IMR-90 (cell line): ENCODE measurements at regions not wholly inside any gene's neighbourhood (a gene's known extent, or its start where the extent isn't known, plus 50 kb on each side); places are given as distances from the start of the nearest gene placed in this dataset.

Experiments
- ATAC-seq: fragments of 200-7000 bp; cut with Tn5 transposase; 2 replicates; pipeline ENCODE4 v1.9.1; 2020; ENCODE audit warnings: low read depth, mild to moderate bottlenecking, moderate library complexity
- BruUV-seq: library from RNA; stranded (reverse); fragments of 400-500 nt; replicated peaks from 2 replicates; lab custom pipeline; 2021; lab: Mats Ljungman, UMichigan
- CTCF ChIA-PET: fragments of 300-600 bp; formaldehyde crosslinking; extraction: SDS; loops from one replicate; lab custom pipeline; 2021; ENCODE audit warnings: antibody characterized with exemption; lab: Yijun Ruan, JAX
- POLR2A ChIA-PET: fragments of 300-600 bp; sonication (Branson Sonifier 250); formaldehyde crosslinking; loops from one replicate; lab custom pipeline; 2022; ENCODE audit warnings: antibody characterized with exemption; ENCODE audit not compliant: unreplicated experiment; lab: Charles Lee
- DNase-seq: peaks from one replicate; pipeline ENCODE4 v3.0.0; 2013
- H2AFZ ChIP-seq: replicated peaks from 2 replicates; pipeline ENCODE3; 2013; ENCODE audit warnings: low read length, mild to moderate bottlenecking; ENCODE audit not compliant: poor library complexity
- H2AK5ac ChIP-seq: 2 replicates; pipeline ENCODE4 v1.6.1; 2013; ENCODE audit warnings: low read depth, low read length, inconsistent platforms
- H2AK9ac ChIP-seq: replicated peaks from 2 replicates; pipeline ENCODE3; 2013; ENCODE audit warnings: mild to moderate bottlenecking, low read depth, low read length, moderate library complexity; ENCODE audit not compliant: poor library complexity
- H2BK120ac ChIP-seq: 2 replicates; pipeline ENCODE4 v1.6.1; 2013; ENCODE audit warnings: low read depth, low read length, inconsistent platforms
- H2BK15ac ChIP-seq: 3 replicates; pipeline ENCODE4 v1.6.1; 2013; ENCODE audit warnings: low read depth, low read length, inconsistent platforms
- H2BK20ac ChIP-seq: 2 replicates; pipeline ENCODE4 v1.6.1; 2013; ENCODE audit warnings: low read depth, mild to moderate bottlenecking, inconsistent platforms, low read length, moderate library complexity
- H2BK5ac ChIP-seq: 2 replicates; pipeline ENCODE4 v1.6.1; 2013; ENCODE audit warnings: mild to moderate bottlenecking, low read depth, low read length, inconsistent platforms; ENCODE audit not compliant: poor library complexity, severe bottlenecking
- H3K14ac ChIP-seq: replicated peaks from 2 replicates; pipeline ENCODE4 v1.6.1; 2013; ENCODE audit warnings: low read depth, low read length, inconsistent platforms
- H3K18ac ChIP-seq: 2 replicates; pipeline ENCODE4 v1.6.1; 2013; ENCODE audit warnings: low read depth, low read length, control low read depth
- H3K23ac ChIP-seq: 2 replicates; pipeline ENCODE4 v1.6.1; 2013; ENCODE audit warnings: low read depth, low read length, inconsistent platforms
- H3K27ac ChIP-seq: 2 replicates; pipeline ENCODE4 v1.5.1; 2013; ENCODE audit warnings: mild to moderate bottlenecking, control low read depth, low read length; ENCODE audit not compliant: insufficient read depth
- H3K27me3 ChIP-seq: 2 replicates; pipeline ENCODE4 v1.6.1; 2013; ENCODE audit warnings: low read length; ENCODE audit not compliant: control insufficient read depth, insufficient read depth
- H3K36me3 ChIP-seq: 2 replicates; pipeline ENCODE4 v1.6.1; 2013; ENCODE audit warnings: low read length, mixed read lengths; ENCODE audit not compliant: control insufficient read depth, insufficient read depth
- H3K4ac ChIP-seq: 2 replicates; pipeline ENCODE4 v1.6.1; 2013; ENCODE audit warnings: low read depth, low read length, inconsistent platforms
- H3K4me1 ChIP-seq: 2 replicates; pipeline ENCODE4 v1.6.1; 2013; ENCODE audit warnings: low read length, mixed read lengths; ENCODE audit not compliant: control insufficient read depth, insufficient read depth
- H3K4me2 ChIP-seq: 2 replicates; pipeline ENCODE4 v1.6.1; 2013; ENCODE audit warnings: low read depth, mild to moderate bottlenecking, control low read depth, low read length, moderate library complexity
- H3K4me3 ChIP-seq: 2 replicates; pipeline ENCODE4 v1.5.1; 2013; ENCODE audit warnings: low read depth, mild to moderate bottlenecking, control low read depth, low read length, moderate library complexity; ENCODE audit not compliant: insufficient read depth
- H3K56ac ChIP-seq: 2 replicates; pipeline ENCODE4 v1.6.1; 2013; ENCODE audit warnings: low read length, inconsistent platforms; ENCODE audit not compliant: insufficient read depth; ENCODE audit errors: extremely low read depth
- H3K79me1 ChIP-seq, 2 experiments: 2 replicates each; pipeline ENCODE4 v1.6.1; 2013; ENCODE audit warnings: low read length in 2 of 2, inconsistent platforms in 1 of 2, low read depth in 1 of 2
- H3K9ac ChIP-seq: 2 replicates; pipeline ENCODE4 v1.6.1; 2013; ENCODE audit warnings: low read depth, low read length, control low read depth
- H3K9me1 ChIP-seq: 2 replicates; pipeline ENCODE4 v1.6.1; 2013; ENCODE audit warnings: low read length, inconsistent platforms; ENCODE audit not compliant: insufficient read depth
- H3K9me3 ChIP-seq: 2 replicates; pipeline ENCODE4 v1.6.1; 2013; ENCODE audit warnings: low read length; ENCODE audit not compliant: control insufficient read depth, insufficient read depth
- H4K20me1 ChIP-seq: 2 replicates; pipeline ENCODE4 v1.6.1; 2013; ENCODE audit warnings: low read length, inconsistent platforms; ENCODE audit not compliant: insufficient read depth
- H4K5ac ChIP-seq: 2 replicates; pipeline ENCODE4 v1.6.1; 2013; ENCODE audit warnings: mild to moderate bottlenecking, low read depth, low read length, control low read depth
- H4K8ac ChIP-seq, 2 experiments: 2 replicates each; pipeline ENCODE4 v1.6.1; 2013; ENCODE audit warnings: low read depth in 2 of 2, low read length in 2 of 2, control low read depth in 1 of 2, inconsistent platforms in 1 of 2
- H4K91ac ChIP-seq: 2 replicates; pipeline ENCODE4 v1.6.1; 2013; ENCODE audit warnings: low read depth, low read length, inconsistent platforms; ENCODE audit not compliant: insufficient read depth
- BHLHE40 ChIP-seq: fragments of 150-350 bp; IDR thresholded peaks from 2 replicates; pipeline ENCODE4 v1.6.1; 2016; ENCODE audit warnings: mild to moderate bottlenecking, low read depth, low read length
- CEBPB ChIP-seq: IDR thresholded peaks from 2 replicates; pipeline ENCODE4 v1.6.1; 2012; ENCODE audit warnings: low read depth, low read length, improper control_type of control experiment
- ELK1 ChIP-seq: fragments of 150-350 bp; IDR thresholded peaks from 2 replicates; pipeline ENCODE4 v1.6.1; 2016; ENCODE audit warnings: low read depth, mild to moderate bottlenecking, low read length, moderate library complexity, borderline replicate concordance
- MXI1 ChIP-seq: IDR thresholded peaks from 2 replicates; pipeline ENCODE4 v1.6.1; 2012; ENCODE audit warnings: low read depth, mild to moderate bottlenecking, low read length, moderate library complexity, borderline replicate concordance
- RAD21 ChIP-seq: IDR thresholded peaks from 2 replicates; pipeline ENCODE4 v1.6.1; 2012; ENCODE audit warnings: low read length, improper control_type of control experiment
- SMC3 ChIP-seq: fragments of 150-350 bp; IDR thresholded peaks from 2 replicates; pipeline ENCODE4 v1.6.1; 2016; ENCODE audit warnings: low read depth, mild to moderate bottlenecking, antibody characterized with exemption, low read length, moderate library complexity
- WGBS, 2 experiments: methylation state at CpG; one replicate each; pipeline versions ENCODE4 v1.1.5 to v1.1.7; 2013; ENCODE audit warnings: missing lambda C conversion rate in 2 of 2; ENCODE audit not compliant: insufficient read length in 1 of 2; ENCODE audit errors: extremely low coverage in 2 of 2; 5-methylcytosine and 5-hydroxymethylcytosine counted together
- dilution Hi-C: fragments of 300-500 bp; cut with HindIII; formaldehyde crosslinking; loops from one replicate; pipeline ENCODE4 v1.14.3; 2018; ENCODE audit warnings: low sequenced_read_pairs; ENCODE audit not compliant: unreplicated experiment
- in situ Hi-C: fragments of 300-500 bp; cut with MboI; formaldehyde crosslinking; loops from 3 replicates; pipeline ENCODE4 v1.14.3; 2019; ENCODE audit warnings: low sequenced_read_pairs, inconsistent platforms, mixed read lengths
- intact Hi-C: fragments of 100-400 bp; cut with micrococcal nuclease; formaldehyde crosslinking; loops from 2 replicates; pipeline ENCODE4 v1.10.0; 2022

DNA sequence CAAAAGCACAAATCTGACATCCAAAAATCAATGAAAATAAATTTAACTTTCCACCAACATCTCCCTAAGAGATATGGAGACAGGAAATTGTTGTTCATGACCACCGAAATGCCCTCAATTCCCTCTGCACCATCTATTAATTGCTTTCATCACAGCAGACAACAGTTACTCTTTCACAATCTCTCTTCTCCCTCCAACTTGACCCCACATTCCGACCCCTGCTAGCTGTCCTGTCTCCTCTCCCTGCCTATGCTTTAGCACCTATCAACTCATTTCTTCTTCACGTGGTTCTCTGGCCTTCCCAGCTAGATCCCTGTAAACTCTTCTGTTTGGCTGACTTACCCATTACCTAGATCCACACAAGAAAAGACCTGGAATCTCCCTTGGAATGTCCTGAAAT, 173.9 kb upstream of the ADAMTS9 start:
- in situ Hi-C loops (no loop called here), intact Hi-C loops (no loop called here), dilution Hi-C loops (no loop called here)
- no peak overlapping the region for H4K8ac ChIP-seq
- ChIA-PET POLR2A (no interaction called here), CTCF (no interaction called here)
- DNase-seq (no peak), ATAC-seq (no peak)
- H3K14ac ChIP-seq = no peak overlapping the region
- WGBS, 2 experiments = 48% methylated on average over 3 of the region's 3 CpGs; no CpG with 5 or more reads in 1 of the 2 experiments
- no peak overlapping the region for H3K27ac ChIP-seq
- no peaks in the 10 kb centered on the region for H4K20me1 ChIP-seq
- no peak overlapping the region for H2BK15ac ChIP-seq
- no peak overlapping the region for H2AK5ac ChIP-seq
- TF ChIP-seq SMC3 = no peak
- no peak for TF ChIP-seq RAD21
- no peak for TF ChIP-seq BHLHE40
- no peak for TF ChIP-seq CEBPB
- no peak for TF ChIP-seq MXI1
- TF ChIP-seq ELK1 = no peak
- H3K79me1 ChIP-seq = no peaks in the 10 kb centered on the region
- H3K9me1 ChIP-seq = no peaks in the 10 kb centered on the region
- H3K18ac ChIP-seq = no peak overlapping the region
- no peak overlapping the region for H3K56ac ChIP-seq
- H2BK20ac ChIP-seq = no peak overlapping the region
- peaks cover 2% of the 10 kb centered on the region; the same call in 1 of the 2 replicates for H3K4me1 ChIP-seq
- no peak overlapping the region for H3K23ac ChIP-seq
- no peak overlapping the region for H3K9ac ChIP-seq
- no peak overlapping the region for H3K4me2 ChIP-seq
- no peak overlapping the region for H4K5ac ChIP-seq
- H3K4me3 ChIP-seq = no peak overlapping the region
- no peaks in the 10 kb centered on the region for H3K36me3 ChIP-seq
- no peak overlapping the region for H2BK5ac ChIP-seq
- no peaks in the 10 kb centered on the region for H3K9me3 ChIP-seq
- no peak overlapping the region for H4K91ac ChIP-seq
- H2AK9ac ChIP-seq = no peak overlapping the region
- no TSS peak for BruUV-seq
- no peak overlapping the region for H2BK120ac ChIP-seq
- H2AFZ ChIP-seq = no peak overlapping the region
- H3K4ac ChIP-seq = no peak overlapping the region
- no peaks in the 10 kb centered on the region for H3K27me3 ChIP-seq
